ENCODE measurements at regions not wholly inside any gene's neighbourhood (a gene's known extent, or its start where the extent isn't known, plus 50 kb on each side); places are given as distances from the start of the nearest gene placed in this dataset.

GRCh38 chr12:107450541-107450940 lies 235.1 kb upstream of the PWP1 start:
- Histone ChIP-seq H3K4me3 (no peak overlapping the region), H3K4me2 (ENCODE audit: insufficient read depth, low read length) (no peak overlapping the region), H3K9ac (ENCODE audit: insufficient read depth in 1 of 2, low read depth in 2 of 2, low read length in 2 of 2) (no peak overlapping the region), H3K9me3 (replicated peaks; ENCODE audit: control insufficient read depth, insufficient read depth, low read depth, low read length) (no peaks in the 10 kb centered on the region), H3K27me3 (ENCODE audit: control insufficient read depth in 2 of 2, insufficient read depth in 2 of 2, low read length in 2 of 2) (peaks cover 0 to 9% of the 10 kb centered on the region in 2 experiments; a peak in 2 of 5 replicates), H3K36me3 (ENCODE audit: control insufficient read depth, insufficient read depth, low read length) (no peaks in the 10 kb centered on the region), H3K4me1 (replicated peaks in 1 of 2; ENCODE audit: control insufficient read depth in 2 of 2, insufficient read depth in 2 of 2, low read length in 2 of 2) (no peaks in the 10 kb centered on the region), H3K9me1 (ENCODE audit: control insufficient read depth, insufficient read depth, low read length) (no peaks in the 10 kb centered on the region), H3K79me2 (ENCODE audit: control insufficient read depth, insufficient read depth, low read length) (no peaks in the 10 kb centered on the region), H2AFZ (ENCODE audit: low read depth, low read length) (no peak overlapping the region), H3K27ac (ENCODE audit: extremely low read depth, low read depth, low read length) (no peak overlapping the region), H4K20me1 (replicated peaks; ENCODE audit: control insufficient read depth, insufficient read depth, low read length) (no peaks in the 10 kb centered on the region)
- in situ Hi-C loops (cut with MboI) (no loop called here), intact Hi-C loops (cut with micrococcal nuclease) (no loop called here)
- ChIA-PET POLR2A (no interaction called here), CTCF (ENCODE audit: low intra/inter-chr PET ratio) (no interaction called here)
- DNase-seq (ENCODE audit: extremely low read depth in 1 of 4, low spot score in 3 of 4) (no peak), FAIRE-seq (no peak), ATAC-seq (no peak)
- BruUV-seq (replicated peaks): no TSS peak
- no peak for TF ChIP-seq CREB3L1 (IDR thresholded peaks at IDR 0.05; ENCODE audit: borderline replicate concordance, low read depth)
- TF ChIP-seq POLR2AphosphoS5 (IDR thresholded peaks at IDR 0.05; ENCODE audit: control insufficient read depth, insufficient read depth, low read depth, low read length): no peak
- 4% methylated on average over 3 of the region's 3 CpGs for WGBS (ENCODE audit: insufficient coverage, low coverage, missing lambda C conversion rate)

GRCh38 chr12:107451246-107451645 lies 234.4 kb upstream of the PWP1 start:
- in situ Hi-C loops (cut with MboI) (no loop called here), intact Hi-C loops (cut with micrococcal nuclease) (no loop called here)
- H3K4me2 ChIP-seq (ENCODE audit: insufficient read depth, low read length): no peak overlapping the region
- no peaks in the 10 kb centered on the region for H3K4me1 ChIP-seq (replicated peaks in 1 of 2; ENCODE audit: control insufficient read depth in 2 of 2, insufficient read depth in 2 of 2, low read length in 2 of 2)
- peaks cover 0 to 15% of the 10 kb centered on the region in 2 experiments; a peak in 3 of 5 replicates for H3K27me3 ChIP-seq (ENCODE audit: control insufficient read depth in 2 of 2, insufficient read depth in 2 of 2, low read length in 2 of 2)
- no TSS peak for BruUV-seq (replicated peaks)
- no peaks in the 10 kb centered on the region for H3K9me3 ChIP-seq (replicated peaks; ENCODE audit: control insufficient read depth, insufficient read depth, low read depth, low read length)
- no peaks in the 10 kb centered on the region for H3K79me2 ChIP-seq (ENCODE audit: control insufficient read depth, insufficient read depth, low read length)
- DNase-seq (ENCODE audit: extremely low read depth in 1 of 4, low spot score in 3 of 4): no peak
- no peak overlapping the region for H3K27ac ChIP-seq (ENCODE audit: extremely low read depth, low read depth, low read length)
- H2AFZ ChIP-seq (ENCODE audit: low read depth, low read length): no peak overlapping the region
- no peaks in the 10 kb centered on the region for H4K20me1 ChIP-seq (replicated peaks; ENCODE audit: control insufficient read depth, insufficient read depth, low read length)
- FAIRE-seq: no peak
- H3K36me3 ChIP-seq (ENCODE audit: control insufficient read depth, insufficient read depth, low read length): no peaks in the 10 kb centered on the region
- ATAC-seq: no peak
- WGBS (ENCODE audit: insufficient coverage, low coverage, missing lambda C conversion rate): 0% methylated on average over 7 of the region's 7 CpGs
- CTCF ChIA-PET (ENCODE audit: low intra/inter-chr PET ratio): no interaction called here
- no peak overlapping the region for H3K4me3 ChIP-seq
- no peaks in the 10 kb centered on the region for H3K9me1 ChIP-seq (ENCODE audit: control insufficient read depth, insufficient read depth, low read length)
- H3K9ac ChIP-seq (ENCODE audit: insufficient read depth in 1 of 2, low read depth in 2 of 2, low read length in 2 of 2): no peak overlapping the region
- POLR2A ChIA-PET: interaction anchor here (0.6 kb wide), 1 partner anchor 452 kb away, joined by 3 read pairs; no protein-coding TSS in a partner anchor
- TF ChIP-seq MAFK (IDR thresholded peaks at IDR 0.05; ENCODE audit: low read length) (no peak), USF2 (CRISPR knock-in tag; IDR thresholded peaks at IDR 0.05) (no peak), ZSCAN29 (IDR thresholded peaks at IDR 0.05) (no peak), ZNF165 (CRISPR knock-in tag; IDR thresholded peaks at IDR 0.05; ENCODE audit: borderline replicate concordance) (no peak), SRSF3 (IDR thresholded peaks at IDR 0.05; ENCODE audit: insufficient read depth, low read length) (no peak), NONO (IDR thresholded peaks at IDR 0.05; ENCODE audit: low read depth in 2 of 2, low read length in 1 of 2) (no peak), ELF4 (CRISPR knock-in tag; IDR thresholded peaks at IDR 0.05) (no peak), PTTG1 (tag; IDR thresholded peaks at IDR 0.05; ENCODE audit: low read depth) (no peak)
- TF ChIP-seq, protein P1, sequence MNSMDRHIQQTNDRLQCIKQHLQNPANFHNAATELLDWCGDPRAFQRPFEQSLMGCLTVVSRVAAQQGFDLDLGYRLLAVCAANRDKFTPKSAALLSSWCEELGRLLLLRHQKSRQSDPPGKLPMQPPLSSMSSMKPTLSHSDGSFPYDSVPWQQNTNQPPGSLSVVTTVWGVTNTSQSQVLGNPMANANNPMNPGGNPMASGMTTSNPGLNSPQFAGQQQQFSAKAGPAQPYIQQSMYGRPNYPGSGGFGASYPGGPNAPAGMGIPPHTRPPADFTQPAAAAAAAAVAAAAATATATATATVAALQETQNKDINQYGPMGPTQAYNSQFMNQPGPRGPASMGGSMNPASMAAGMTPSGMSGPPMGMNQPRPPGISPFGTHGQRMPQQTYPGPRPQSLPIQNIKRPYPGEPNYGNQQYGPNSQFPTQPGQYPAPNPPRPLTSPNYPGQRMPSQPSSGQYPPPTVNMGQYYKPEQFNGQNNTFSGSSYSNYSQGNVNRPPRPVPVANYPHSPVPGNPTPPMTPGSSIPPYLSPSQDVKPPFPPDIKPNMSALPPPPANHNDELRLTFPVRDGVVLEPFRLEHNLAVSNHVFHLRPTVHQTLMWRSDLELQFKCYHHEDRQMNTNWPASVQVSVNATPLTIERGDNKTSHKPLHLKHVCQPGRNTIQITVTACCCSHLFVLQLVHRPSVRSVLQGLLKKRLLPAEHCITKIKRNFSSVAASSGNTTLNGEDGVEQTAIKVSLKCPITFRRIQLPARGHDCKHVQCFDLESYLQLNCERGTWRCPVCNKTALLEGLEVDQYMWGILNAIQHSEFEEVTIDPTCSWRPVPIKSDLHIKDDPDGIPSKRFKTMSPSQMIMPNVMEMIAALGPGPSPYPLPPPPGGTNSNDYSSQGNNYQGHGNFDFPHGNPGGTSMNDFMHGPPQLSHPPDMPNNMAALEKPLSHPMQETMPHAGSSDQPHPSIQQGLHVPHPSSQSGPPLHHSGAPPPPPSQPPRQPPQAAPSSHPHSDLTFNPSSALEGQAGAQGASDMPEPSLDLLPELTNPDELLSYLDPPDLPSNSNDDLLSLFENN (IDR thresholded peaks at IDR 0.05; ENCODE audit: low read depth in 2 of 2, low read length in 2 of 2): no peak
